Stimulated activated CD8-positive, alpha-beta memory T cell treated with anti-CD3 and anti-CD28 coated beads, Interleukin-12 subunit alpha, Interleukin-12 subunit beta, amount 100 ng/mL, for 24 hours (primary cell): ENCODE measurements at regions not wholly inside any gene's neighbourhood (a gene's known extent, or its start where the extent isn't known, plus 50 kb on each side); places are given as distances from the start of the nearest gene placed in this dataset.
"Not testable (repeated sequence)": the region's sequence is repeated elsewhere in the genome, so short reads cannot be mapped to it uniquely, and the experiment has no call there.

Source experiments
- DNase-seq: peaks from one replicate; pipeline ENCODE4 v3.0.0-alpha.2; 2020; ENCODE audit errors: extremely low read depth

- no peak for DNase-seq
These were observed 139.3 kb downstream of the FAM76B start for GRCh38 chr11:95650276-95650675.

- no peak for DNase-seq
These were observed 141.7 kb downstream of the FAM76B start for GRCh38 chr11:95647871-95648270.

GRCh38 chr11:95647355-95647754 is 142.2 kb downstream of the FAM76B start:
- no peak for DNase-seq

GRCh38 chr11:95641495-95641894 is 148.1 kb downstream of the FAM76B start:
- DNase-seq: no peak

GRCh38 chr11:95638501-95638900 is 151.1 kb downstream of the FAM76B start:
- DNase-seq: no peak

- DNase-seq: no peak
These were observed 164.2 kb downstream of the FAM76B start for GRCh38 chr11:95625164-95625900.

- no peak for DNase-seq
These were observed 173.3 kb downstream of the FAM76B start for GRCh38 chr11:95616256-95616804.

GRCh38 chr11:95611827-95612226 is 177.8 kb downstream of the FAM76B start:
- no peak for DNase-seq

GRCh38 chr11:95610185-95610584 is 179.4 kb downstream of the FAM76B start:
- DNase-seq: not testable (repeated sequence)

- DNase-seq: no peak
These were observed 181.5 kb downstream of the FAM76B start for GRCh38 chr11:95608093-95608492.

GRCh38 chr11:95606824-95607223 is 182.8 kb downstream of the FAM76B start:
- no peak for DNase-seq

- DNase-seq: no peak
These were observed 184.2 kb downstream of the FAM76B start for GRCh38 chr11:95605271-95605940.

- DNase-seq: no peak
These were observed 189.5 kb downstream of the FAM76B start for GRCh38 chr11:95599959-95600586.

- no peak for DNase-seq
These were observed 193.6 kb downstream of the FAM76B start for GRCh38 chr11:95595973-95596489.

- DNase-seq: no peak
These were observed 194.0 kb downstream of the FAM76B start for GRCh38 chr11:95595541-95595940.

GRCh38 chr11:95593111-95593510 is 196.5 kb downstream of the FAM76B start:
- no peak for DNase-seq

GRCh38 chr11:95592471-95592870 is 197.1 kb downstream of the FAM76B start:
- DNase-seq: no peak

GRCh38 chr11:95589893-95590612 is 199.5 kb downstream of the FAM76B start:
- DNase-seq: no peak

GRCh38 chr11:95588821-95589220 is 200.8 kb downstream of the FAM76B start:
- no peak for DNase-seq

GRCh38 chr11:95586661-95587060 is 202.9 kb downstream of the FAM76B start:
- no peak for DNase-seq

GRCh38 chr11:95586155-95586554 is 203.4 kb downstream of the FAM76B start:
- DNase-seq: no peak

GRCh38 chr11:95585752-95586077 is 203.9 kb downstream of the FAM76B start:
- no peak for DNase-seq
